NCI-H2196 treated with DMSO at 0.1 percent for 48 hours (cell line): ENCODE measurements at regions not wholly inside any gene's neighbourhood (a gene's known extent, or its start where the extent isn't known, plus 50 kb on each side); places are given as distances from the start of the nearest gene placed in this dataset.

Source experiments
- DNase-seq: peaks from one replicate; lab custom pipeline; 2025; ENCODE audit not compliant: unreplicated experiment; lab: John Stamatoyannopoulos, UW

GRCh38 chr5:125002727-125003598, 256.5 kb upstream of the ZNF608 start:
- no peak for DNase-seq

- DNase-seq = no peak
Observed at GRCh38 chr5:125004009-125004408, 257.6 kb upstream of the ZNF608 start.

GRCh38 chr5:125005266-125005665, 258.8 kb upstream of the ZNF608 start:
- no peak for DNase-seq

GRCh38 chr5:125006011-125006685, 259.7 kb upstream of the ZNF608 start:
- no peak for DNase-seq

GRCh38 chr5:125010356-125010755, 263.9 kb upstream of the ZNF608 start:
- no peak for DNase-seq

DNA sequence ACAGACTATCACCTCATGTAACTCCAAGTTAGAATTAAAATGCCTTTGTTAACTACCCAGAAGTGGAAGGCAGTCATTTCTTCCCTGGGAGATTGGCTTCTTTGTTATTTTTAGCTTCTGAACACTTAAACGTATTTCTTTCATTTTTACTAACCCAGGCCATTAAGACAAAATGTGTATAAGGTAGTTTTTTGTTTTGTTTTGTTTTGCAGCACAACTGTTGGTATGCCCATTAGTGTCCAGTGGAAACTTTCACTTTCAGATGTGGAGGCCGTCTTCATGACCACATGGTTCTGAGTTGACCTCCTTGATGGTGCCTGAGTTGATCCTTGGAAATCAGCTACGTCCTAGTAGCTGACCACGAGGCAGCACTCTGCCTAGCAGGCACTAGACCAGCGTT, 264.6 kb upstream of the ZNF608 start:
- DNase-seq = no peak

- DNase-seq = no peak
Observed at GRCh38 chr5:125011419-125011818, 265.0 kb upstream of the ZNF608 start.

DNA sequence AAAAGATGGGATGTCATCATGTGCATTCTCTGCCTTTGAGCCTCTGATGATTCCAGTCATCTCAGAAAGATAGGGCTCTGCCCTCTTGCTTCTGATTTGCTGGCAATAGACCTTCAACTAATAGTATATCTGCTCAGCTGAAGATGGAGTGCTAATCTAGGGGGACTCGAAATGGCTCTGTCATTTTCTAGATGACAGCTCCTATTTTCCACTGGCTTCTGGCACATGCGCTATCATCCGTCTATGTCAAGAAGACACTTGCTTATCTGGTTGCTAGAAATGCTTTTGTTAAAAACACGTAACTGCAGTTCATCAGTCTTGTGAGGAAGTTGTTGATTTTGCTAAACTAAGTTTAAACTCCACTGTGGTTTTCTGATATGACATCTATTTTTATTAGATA, 265.5 kb upstream of the ZNF608 start:
- DNase-seq = no peak

- no peak for DNase-seq
Observed at GRCh38 chr5:125012727-125013451, 266.4 kb upstream of the ZNF608 start.

DNA sequence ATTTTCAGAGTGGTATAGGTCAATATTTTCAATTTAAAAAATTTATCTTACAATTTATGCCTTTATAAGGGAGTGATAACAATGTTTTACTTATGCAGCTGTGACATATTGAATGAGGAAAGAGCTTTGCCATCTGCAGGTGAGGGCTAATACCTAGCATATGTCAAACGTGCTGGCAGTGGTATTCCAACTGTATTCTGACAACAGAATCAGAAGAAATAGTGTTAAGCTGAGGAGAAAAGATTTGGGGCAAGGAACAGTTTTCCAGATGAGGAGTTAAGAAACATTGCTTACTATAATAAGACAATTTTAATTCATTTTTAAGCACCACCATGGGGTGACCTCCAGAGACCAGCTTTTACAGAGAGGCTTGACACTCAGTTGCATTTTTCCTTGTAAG, 267.8 kb upstream of the ZNF608 start:
- DNase-seq = no peak

DNA sequence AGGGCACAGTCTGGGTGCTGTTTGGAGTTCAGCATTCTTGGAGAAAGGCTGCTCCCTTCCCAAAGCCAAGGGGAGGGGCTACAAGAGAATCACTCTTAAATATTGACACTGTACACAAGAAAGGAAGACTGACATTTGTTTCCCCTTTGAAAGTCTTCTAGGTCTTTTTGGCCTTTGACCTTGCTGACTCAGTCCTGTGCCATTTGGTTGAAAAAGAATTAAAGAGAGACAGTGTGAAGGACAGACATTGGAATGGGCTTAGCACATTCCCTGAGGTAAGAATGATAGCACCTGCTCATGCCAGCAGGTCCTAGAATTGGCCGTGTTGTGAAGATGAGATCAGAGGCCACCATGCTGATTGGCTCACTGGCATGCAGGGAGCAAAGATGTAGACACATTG, 271.4 kb upstream of the ZNF608 start:
- no peak for DNase-seq

DNA sequence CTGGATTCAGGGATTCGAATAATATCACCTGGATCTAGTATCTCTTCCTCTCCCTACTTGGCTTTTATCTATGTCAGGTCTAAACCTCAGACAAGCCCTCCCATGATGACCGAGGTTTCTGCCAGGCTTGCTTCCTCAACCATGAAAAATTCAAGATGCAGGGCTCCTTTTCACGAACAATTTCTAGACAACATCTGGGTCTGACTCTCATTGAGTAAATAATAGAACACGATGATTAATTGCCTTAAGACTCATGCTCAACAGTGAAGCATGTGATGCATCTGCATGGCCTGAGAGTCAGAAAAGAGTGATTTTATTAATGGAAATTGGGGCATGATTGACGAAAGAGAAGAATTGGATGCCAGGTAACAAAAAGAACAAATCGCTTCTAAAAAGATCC, 277.2 kb upstream of the ZNF608 start:
- DNase-seq = no peak

DNA sequence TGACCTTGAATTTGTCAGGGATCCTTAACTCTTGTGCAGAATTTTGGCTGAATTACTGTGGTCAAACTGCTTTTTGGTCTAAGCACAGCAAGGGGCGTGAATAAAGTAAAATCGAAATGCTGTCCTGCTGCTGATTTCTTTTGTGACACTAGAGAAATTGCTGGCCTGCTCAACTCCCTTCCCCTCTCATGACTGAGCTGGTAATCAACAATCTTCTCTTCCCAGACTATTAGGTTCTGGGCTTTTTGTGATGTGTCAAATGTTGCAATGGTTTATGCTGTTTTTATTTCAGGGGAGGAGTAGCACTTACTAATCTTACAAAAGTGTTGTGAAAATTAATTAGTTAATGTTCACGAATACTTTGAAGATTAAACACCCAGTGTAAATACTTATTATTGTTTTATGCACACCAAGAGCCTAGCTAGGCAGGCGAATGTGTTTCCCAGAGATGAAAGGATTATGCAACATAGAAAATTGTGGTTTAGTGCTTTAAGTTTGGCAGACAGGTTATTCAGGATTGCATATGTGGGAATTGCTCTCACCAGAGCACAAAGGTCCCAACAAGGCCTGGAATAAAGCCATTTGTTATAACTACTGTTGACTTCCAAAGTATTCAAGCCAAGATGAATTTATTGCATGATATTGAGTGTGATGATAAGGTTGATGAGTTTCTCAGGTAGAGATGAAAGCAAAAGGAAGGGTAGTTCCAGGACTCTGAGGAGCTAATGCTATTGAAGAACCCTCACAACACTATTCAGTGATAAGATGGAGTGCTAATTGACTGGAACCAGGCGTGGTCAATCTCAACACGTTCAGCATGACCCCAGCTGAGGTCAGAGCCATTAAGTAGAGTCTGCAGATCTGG, 280.7 kb upstream of the ZNF608 start:
- DNase-seq = peak; percentile 21

- no peak for DNase-seq
Observed at GRCh38 chr5:125032286-125032685, 285.8 kb upstream of the ZNF608 start.

- no peak for DNase-seq
Observed at GRCh38 chr5:125033602-125034001, 287.2 kb upstream of the ZNF608 start.

- peak; percentile 21 for DNase-seq
Observed at GRCh38 chr5:125034331-125034730, 287.9 kb upstream of the ZNF608 start.

DNA sequence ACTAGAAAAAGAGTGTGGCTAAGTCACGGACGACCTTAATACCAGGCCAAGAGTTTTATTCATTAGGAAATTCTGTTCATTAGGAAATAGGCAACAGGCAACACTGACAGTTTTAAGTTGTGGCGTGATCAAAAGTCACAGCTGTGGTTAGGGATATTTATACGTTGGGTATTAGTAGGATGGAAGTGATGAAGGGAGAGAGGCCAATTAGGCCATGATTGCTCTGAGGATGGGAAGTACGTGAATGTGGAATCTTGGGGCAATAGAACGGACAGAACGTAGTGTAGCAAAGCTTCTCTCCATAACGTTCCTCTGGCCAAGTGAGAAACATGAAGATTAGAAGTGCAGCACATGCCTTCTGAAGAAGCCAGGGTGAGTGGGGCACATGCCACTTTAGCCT, 290.1 kb upstream of the ZNF608 start:
- DNase-seq = no peak

GRCh38 chr5:125037020-125037419, 290.6 kb upstream of the ZNF608 start:
- no peak for DNase-seq

- no peak for DNase-seq
Observed at GRCh38 chr5:125037530-125037929, 291.1 kb upstream of the ZNF608 start.

GRCh38 chr5:125038477-125038876, 292.0 kb upstream of the ZNF608 start:
- no peak for DNase-seq

DNA sequence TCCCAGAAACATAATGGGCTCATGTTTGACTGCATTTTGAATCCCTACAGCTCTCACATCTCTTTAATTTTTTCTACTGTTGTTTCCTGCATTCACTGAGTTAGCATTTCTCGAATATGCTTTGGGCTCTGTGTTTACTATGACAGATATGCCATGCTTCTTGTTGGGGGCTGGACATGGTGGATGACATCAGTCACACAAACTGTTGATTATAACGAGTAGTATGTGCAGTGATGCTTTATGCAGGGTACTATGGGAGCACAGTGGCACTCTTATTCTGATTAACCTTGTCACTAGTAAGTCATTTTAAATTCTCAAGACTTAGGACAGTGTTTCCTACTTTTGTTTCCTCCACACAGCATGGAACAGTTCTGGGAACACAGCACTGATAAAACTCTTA, 295.4 kb upstream of the ZNF608 start:
- DNase-seq = no peak
